Anterior cingulate cortex (tissue), 58 donors: ENCODE measurements at regions not wholly inside any gene's neighbourhood (a gene's known extent, or its start where the extent isn't known, plus 50 kb on each side); places are given as distances from the start of the nearest gene placed in this dataset.
A peak's percentile ranks its signal among the peaks of the same experiment; 100 is the strongest.
"Not testable (repeated sequence)": the region's sequence is repeated elsewhere in the genome, so short reads cannot be mapped to it uniquely, and the experiment has no call there.

Source experiments
- DNase-seq, 58 donors: peaks; one replicate each; lab custom pipeline; 2025; lab: John Stamatoyannopoulos, UW

- DNase-seq = no peak
Measured at GRCh38 chr14:36418937-36419336, 98.5 kb upstream of the MBIP start.

- DNase-seq = not testable (repeated sequence)
Measured at GRCh38 chr14:36411951-36412350, 91.5 kb upstream of the MBIP start.

- DNase-seq = no peak
Measured at GRCh38 chr14:36408388-36408787, 88.0 kb upstream of the MBIP start.

- DNase-seq = no peak
Measured at GRCh38 chr14:36405589-36406274, 85.3 kb upstream of the MBIP start.

- DNase-seq = no peak
Measured at GRCh38 chr14:36402867-36403266, 82.4 kb upstream of the MBIP start.

GRCh38 chr14:36398463-36399291, 78.2 kb upstream of the MBIP start:
- DNase-seq = no peak

- no peak for DNase-seq
Measured at GRCh38 chr14:36397357-36397756, 76.9 kb upstream of the MBIP start.

- no peak for DNase-seq
Measured at GRCh38 chr14:36396798-36397197, 76.4 kb upstream of the MBIP start.

- no peak for DNase-seq
Measured at GRCh38 chr14:36394593-36394992, 74.2 kb upstream of the MBIP start.

GRCh38 chr14:36390718-36391117, 70.3 kb upstream of the MBIP start:
- no peak for DNase-seq

GRCh38 chr14:36383767-36384431, 63.5 kb upstream of the MBIP start:
- peak in 43 of 58 donors; percentile 3 to 79 (median 34) for DNase-seq

- peak in 50 of 58 donors; percentile 1 to 79 (median 40) for DNase-seq
Measured at GRCh38 chr14:36373982-36374673, 53.7 kb upstream of the MBIP start.
